GM12892 (cell line): ENCODE measurements at regions not wholly inside any gene's neighbourhood (a gene's known extent, or its start where the extent isn't known, plus 50 kb on each side); places are given as distances from the start of the nearest gene placed in this dataset.
"Not testable (repeated sequence)": the region's sequence is repeated elsewhere in the genome, so short reads cannot be mapped to it uniquely, and the experiment has no call there.

Source experiments
- DNase-seq: peaks from one replicate; pipeline ENCODE4 v3.0.0; 2011; ENCODE audit not compliant: insufficient read length
- FAIRE-seq: peaks from 2 replicates; lab custom pipeline; 2011; peaks lifted over from hg19 to GRCh38; lab: Jason Lieb, UNC
- POLR2A ChIP-seq: IDR thresholded peaks from 2 replicates; pipeline ENCODE4 v1.6.1; 2011; ENCODE audit warnings: low read depth, low read length, control low read depth
- POLR2AphosphoS5 ChIP-seq: IDR thresholded peaks from 2 replicates; pipeline ENCODE4 v1.6.1; 2011; ENCODE audit warnings: low read depth, low read length, control low read depth
- TAF1 ChIP-seq: IDR thresholded peaks from 2 replicates; pipeline ENCODE4 v1.6.1; 2011; ENCODE audit warnings: low read depth, mild to moderate bottlenecking, control low read depth, low read length, borderline replicate concordance

DNA sequence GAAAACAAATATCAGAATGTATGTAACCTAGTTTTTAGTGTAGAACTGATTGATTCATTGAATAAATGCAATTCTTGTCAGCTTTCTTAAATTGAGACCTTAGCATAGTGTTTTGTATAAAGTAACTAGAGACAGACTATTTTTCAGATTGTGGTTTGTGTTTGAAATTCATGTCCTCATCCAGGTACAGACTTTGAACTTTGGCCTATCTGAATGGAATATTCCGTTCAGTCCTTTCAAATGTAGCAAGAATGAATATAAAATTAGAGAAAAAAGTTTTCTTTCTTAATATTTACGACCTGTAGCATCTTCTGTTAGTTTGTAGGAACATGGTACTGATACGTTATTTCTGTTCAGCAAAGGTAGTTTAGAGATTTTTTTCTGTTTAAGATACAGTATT, 378.4 kb upstream of the RGS6 start:
- FAIRE-seq (no peak), DNase-seq (no peak)
- no peak for TF ChIP-seq POLR2A
- no peak for TF ChIP-seq TAF1
- TF ChIP-seq POLR2AphosphoS5 = no peak

DNA sequence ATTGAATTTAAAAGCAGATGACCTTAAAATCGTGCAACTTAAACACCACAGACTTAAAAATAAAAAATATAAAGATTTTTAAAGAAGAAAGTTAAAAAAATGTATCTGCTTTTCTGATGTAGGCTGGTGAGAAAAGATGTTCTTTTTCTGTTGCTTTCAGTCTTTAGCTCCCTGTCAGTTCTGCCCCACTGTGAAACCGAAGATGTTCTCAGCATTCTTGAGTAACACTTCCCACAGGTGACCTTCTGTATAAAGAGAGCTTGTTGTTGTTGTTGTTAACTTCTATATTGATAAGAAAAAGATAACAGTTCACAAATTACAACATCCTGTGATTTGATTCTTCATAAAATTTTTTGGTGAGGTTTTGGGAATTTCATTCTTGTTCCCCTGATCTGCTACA, 377.9 kb upstream of the RGS6 start:
- no peak for DNase-seq
- no peak for TF ChIP-seq POLR2AphosphoS5
- TF ChIP-seq TAF1 = no peak
- no peak for TF ChIP-seq POLR2A

DNA sequence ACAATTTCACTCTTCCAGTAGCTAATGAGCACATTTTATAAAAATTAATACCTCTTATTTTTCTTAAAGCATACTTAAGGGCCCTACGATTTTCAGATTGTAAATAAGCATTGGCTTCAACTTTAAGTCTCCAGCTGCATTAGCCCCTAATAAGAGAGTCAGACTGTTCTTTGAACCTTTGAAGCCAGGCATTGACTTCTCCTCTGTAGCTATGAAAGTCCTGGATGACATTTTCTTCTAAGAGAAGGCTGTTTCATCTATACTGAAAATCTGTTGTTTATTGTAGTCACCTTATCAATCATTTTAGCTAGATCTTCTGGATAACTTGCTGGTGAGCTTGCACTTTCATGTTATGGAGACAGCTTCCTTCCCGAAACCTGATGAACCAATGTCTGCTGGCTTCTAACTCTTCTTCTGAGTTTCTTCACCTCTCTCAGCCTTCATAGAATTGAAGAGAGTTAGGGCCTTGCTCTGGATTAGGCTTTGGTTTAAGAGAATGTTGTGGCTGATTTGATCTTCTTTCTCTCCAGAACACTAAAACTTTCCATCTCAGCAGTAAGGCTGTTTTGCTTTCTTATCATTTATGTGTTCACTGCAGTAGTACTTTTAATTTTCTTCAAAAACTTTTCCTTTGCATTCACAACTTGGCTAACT, 377.1 kb upstream of the RGS6 start:
- TF ChIP-seq TAF1 (no peak), POLR2A (no peak), POLR2AphosphoS5 (no peak)
- DNase-seq (no peak), FAIRE-seq (no peak)

More for the DNA sequence above, 377.9 kb upstream of the RGS6 start:
- FAIRE-seq = peak; percentile 69

DNA sequence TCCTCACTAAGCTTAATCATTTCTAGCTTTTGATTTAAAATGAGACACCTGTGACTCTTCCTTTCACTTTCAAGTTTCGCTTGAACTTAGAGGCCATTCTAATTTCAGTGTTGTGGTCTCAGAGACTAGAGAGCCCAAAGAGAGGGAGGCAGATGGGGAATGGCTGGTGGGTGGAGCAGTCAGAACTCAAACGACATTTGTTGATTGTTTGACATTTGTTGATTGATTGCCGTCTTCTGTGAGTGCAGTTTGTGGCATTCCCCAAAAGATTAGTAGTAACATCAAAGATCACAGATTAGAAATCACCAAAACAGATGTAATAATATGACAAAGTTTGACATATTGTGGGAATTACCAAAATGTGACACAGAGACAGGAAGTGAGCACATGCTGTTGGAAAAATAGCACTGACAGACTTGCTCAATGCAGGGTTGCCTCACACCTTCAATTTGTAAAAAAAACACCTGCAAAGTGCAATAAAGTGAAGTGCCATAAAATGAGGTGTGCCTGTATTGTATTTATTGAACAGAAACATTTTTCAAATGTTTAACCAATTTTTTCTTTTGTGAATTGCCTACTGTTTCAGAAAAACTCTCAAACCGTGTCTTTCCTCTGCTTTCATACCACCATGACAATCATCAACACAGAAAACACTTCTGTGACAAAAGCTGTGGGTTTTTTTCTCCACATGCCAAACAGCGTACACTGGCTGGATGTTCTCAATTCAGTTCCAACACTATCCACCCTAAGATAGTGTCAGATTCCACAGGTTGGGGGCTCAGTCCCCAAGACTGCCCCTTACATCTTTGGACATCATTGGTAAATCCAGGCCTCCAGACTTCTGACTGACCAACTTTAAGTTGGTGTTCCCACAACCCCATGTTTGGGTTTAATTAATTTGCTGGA, 376.3 kb upstream of the RGS6 start:
- DNase-seq = peak; percentile 18
- FAIRE-seq = peak; percentile 97
- TF ChIP-seq POLR2A = no peak
- TF ChIP-seq TAF1 = no peak
- no peak for TF ChIP-seq POLR2AphosphoS5

DNA sequence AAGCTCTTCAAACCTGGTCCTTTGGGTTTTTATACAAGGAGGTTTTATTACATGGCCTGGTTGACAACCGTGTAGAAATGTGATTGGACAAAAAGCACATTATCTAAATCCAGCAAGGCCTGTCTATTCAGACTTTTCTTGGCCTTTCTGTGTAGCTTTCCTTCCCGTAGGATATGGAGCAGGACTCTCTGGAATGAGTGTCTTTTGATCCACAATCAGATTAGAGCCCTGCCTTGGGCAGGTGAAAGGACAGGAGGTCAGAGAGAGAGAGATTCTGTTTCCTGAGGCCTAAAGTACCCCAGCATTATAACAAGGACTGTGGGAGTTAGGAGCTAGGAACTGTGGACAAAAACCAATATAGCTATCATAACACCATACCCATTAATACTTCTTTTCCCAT, 375.5 kb upstream of the RGS6 start:
- DNase-seq = no peak
- TF ChIP-seq TAF1 (no peak), POLR2A (no peak), POLR2AphosphoS5 (no peak)
- peak; percentile 50 for FAIRE-seq

DNA sequence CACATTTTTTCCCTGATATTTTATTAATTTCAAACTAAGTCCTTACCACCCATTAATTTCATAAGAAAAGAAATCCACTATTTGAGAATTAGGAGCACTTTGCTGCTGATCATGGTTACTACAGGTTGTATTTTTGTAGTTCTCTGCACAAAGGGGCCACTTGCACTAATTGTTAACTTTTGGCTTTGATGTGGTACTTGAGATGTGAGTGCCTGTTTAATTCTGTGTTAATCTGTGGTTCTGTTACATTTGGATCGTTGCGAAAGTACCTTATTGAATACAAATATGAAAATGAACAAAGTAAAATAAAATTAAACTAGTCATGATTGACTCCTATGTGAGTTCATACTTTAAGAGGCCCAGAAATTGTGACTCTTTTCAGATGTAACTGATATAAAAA, 374.9 kb upstream of the RGS6 start:
- DNase-seq (no peak), FAIRE-seq (no peak)
- TF ChIP-seq TAF1 (no peak), POLR2A (no peak), POLR2AphosphoS5 (no peak)

DNA sequence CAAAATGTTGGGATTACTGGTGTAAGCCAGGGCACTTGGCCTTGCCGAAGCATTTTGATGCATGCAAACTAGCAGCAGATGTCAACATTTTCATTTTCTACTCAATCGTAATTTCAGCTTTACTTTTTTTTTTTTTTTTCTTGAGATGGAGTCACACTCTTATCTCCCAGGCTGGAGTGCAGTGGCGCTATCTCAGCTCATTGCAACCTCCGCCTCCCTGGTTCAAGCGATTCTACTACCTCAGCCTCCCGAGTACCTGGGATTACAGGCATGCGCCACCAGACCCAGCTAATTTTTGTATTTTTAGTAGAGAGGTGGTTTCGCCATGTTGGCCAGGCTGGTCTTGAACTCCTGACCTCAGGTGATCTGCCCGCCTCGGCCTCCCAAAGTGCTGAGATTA, 373.3 kb upstream of the RGS6 start:
- DNase-seq, FAIRE-seq: not testable (repeated sequence)

DNA sequence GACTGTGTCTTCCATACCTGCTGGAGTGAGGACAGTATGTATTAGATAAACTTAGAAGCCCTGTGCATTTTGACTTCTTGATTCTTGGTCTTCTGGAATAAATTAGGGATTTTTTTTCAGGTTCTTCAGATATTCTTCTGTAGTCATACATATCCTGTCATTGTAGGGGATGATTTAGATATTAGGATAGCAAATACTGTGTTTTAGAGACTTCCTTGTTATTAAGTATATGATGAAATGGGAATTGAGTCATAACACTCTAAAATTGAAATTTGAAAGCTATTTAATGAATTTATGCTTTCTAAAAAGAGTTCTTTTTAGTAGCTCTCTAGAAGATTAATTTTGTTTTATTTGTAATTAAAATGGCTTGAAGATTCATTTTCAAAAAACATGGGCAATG, 371.5 kb upstream of the RGS6 start:
- DNase-seq = no peak
- no peak for FAIRE-seq

DNA sequence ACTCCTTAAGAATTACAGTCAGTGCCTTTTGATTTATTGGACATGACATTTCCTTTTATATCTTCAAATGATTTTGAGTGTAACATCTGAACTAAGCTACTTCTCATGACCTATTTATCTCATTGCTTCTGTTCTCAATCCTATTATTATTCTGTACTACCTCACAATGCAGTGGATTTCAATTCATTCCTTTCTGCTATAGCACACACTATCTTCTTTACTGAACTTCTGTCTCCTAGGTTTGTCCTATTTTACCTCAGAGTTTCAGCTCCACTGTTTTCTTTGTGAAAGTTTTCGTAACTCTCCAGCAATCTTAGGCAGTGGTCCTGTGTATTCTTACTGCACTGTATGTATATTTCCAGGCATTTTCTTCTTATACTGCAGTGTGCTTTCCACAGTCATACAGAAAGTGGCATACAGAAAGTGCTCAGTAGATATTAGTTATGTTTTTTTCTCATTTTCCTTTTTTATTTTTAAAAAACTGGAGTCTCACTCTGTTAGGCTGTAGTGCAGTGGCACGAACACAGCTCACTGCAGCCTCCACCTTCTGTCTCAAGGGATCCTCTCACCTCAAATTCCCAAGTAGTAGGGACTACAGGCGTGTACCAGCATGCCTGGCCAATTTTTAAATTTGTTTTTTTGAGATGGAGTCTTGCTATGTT, 368.6 kb upstream of the RGS6 start:
- TF ChIP-seq POLR2AphosphoS5 (no peak), POLR2A (no peak), TAF1 (no peak)
- DNase-seq (no peak), FAIRE-seq (peak; percentile 73)

More for the DNA sequence above, 371.5 kb upstream of the RGS6 start:
- TF ChIP-seq TAF1 = no peak
- TF ChIP-seq POLR2A = no peak
- no peak for TF ChIP-seq POLR2AphosphoS5

DNA sequence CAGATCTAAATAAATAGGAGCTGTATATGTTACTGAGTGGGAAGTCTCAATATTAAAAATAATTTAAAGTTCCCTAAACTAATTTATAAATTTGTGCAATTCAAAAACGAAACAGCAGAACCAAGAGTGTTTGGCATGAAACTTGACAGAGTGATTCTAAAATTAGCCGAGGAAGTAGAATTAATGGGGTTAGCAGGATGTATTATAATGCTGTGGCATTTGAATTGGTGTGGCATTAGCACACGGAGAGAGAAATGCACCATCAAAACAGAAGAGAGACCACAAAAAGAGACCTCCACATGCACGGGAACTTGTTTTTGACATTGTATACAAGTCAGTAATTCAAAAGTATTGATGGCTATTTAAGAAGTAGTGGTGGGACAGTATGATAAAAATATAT, 366.0 kb upstream of the RGS6 start:
- peak; percentile 9 for DNase-seq
- no peak for TF ChIP-seq POLR2A
- no peak for TF ChIP-seq POLR2AphosphoS5
- TF ChIP-seq TAF1 = no peak
- peak; percentile 63 for FAIRE-seq

DNA sequence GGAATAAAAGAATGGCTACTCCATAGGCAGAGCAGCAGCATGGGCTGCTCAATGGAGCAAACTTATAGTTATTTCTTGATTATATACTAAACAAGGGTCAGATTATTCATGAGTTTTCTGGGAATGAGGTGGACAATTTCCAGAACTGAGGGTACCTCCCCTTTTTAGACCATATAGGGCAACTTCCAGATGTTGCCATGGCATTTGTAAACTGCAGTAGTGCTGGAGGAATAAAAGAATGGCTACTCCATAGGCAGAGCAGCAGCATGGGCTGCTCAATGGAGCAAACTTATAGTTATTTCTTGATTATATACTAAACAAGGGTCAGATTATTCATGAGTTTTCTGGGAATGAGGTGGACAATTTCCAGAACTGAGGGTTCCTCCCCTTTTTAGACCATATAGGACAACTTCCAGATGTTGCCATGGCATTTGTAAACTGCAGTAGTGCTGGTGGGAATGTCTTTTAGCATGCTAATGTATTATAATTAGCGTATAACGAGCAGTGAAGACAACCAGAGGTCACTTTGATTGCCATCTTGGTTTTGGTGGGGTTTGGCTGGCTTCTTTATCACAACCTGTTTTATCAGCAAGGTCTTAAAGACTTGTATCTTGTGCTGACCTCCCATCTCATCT, 364.6 kb upstream of the RGS6 start:
- DNase-seq, FAIRE-seq: not testable (repeated sequence)

DNA sequence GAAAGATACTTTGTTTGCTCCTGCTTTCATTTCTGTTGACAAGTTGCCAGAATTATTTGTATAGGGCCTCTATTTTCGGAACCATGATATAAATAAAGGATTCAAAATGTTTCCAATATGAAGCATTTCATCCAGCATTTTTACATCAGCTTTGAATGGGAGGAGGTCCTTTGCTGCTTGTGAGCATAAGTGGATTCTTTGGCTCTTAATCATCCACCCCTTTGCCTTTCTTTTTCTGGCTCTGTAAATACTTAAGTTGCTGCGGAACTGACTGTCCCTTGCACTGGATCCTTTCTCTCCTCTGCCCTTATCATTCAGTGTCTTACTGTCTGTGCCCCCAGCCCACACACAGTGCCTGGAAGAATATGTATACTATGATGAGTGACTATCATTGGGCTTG, 357.3 kb upstream of the RGS6 start:
- TF ChIP-seq POLR2A (no peak), POLR2AphosphoS5 (no peak), TAF1 (no peak)
- DNase-seq (no peak), FAIRE-seq (peak; percentile 40)
